ENCODE measurements at regions not wholly inside any gene's neighbourhood (a gene's known extent, or its start where the extent isn't known, plus 50 kb on each side); places are given as distances from the start of the nearest gene placed in this dataset.
"Not testable (repeated sequence)": the region's sequence is repeated elsewhere in the genome, so short reads cannot be mapped to it uniquely, and the experiment has no call there.

- Histone ChIP-seq H3K27me3 (no peaks in the 10 kb centered on the region), H3K4me3 (no peak overlapping the region), H3K27ac (no peak overlapping the region), H3K9me3 (no peaks in the 10 kb centered on the region), H3K36me3 (no peaks in the 10 kb centered on the region), H3K4me1 (no peaks in the 10 kb centered on the region)
- intact Hi-C loops (cut with DNase I) = no loop called here
- no peak for TF ChIP-seq CTCF (IDR thresholded peaks at IDR 0.05)
- DNase-seq (ENCODE audit: low spot score in 2 of 2) = no peak
Observed at GRCh38 chr5:110832683-110833082, 93.9 kb downstream of the SLC25A46 start.

- intact Hi-C loops (cut with DNase I); H3K36me3 ChIP-seq; H3K4me1 ChIP-seq; H3K4me3 ChIP-seq; H3K9me3 ChIP-seq; DNase-seq (ENCODE audit: low spot score in 2 of 2); H3K27me3 ChIP-seq; H3K27ac ChIP-seq: not testable (repeated sequence)
Observed at GRCh38 chr5:110834933-110835332, 96.1 kb downstream of the SLC25A46 start.

DNA sequence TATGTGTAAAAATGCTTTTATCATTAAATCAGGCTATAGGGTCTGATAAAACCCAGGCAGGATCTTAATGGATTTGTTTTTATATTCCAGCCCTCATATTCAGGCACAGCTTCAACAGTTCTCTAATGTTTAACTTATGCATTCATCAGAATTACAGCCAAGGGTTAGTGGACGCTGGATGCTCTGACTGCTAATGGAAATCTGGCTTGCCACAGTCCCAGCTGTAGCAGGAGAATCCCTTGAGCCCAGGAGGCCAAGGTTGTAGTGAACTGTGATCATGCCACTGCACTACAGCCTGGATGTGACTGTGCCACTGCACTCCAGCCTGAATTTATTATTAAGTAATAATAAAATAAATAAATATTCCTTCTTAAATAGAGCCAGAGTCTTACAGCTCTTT, 98.0 kb downstream of the SLC25A46 start:
- no peaks in the 10 kb centered on the region for H3K36me3 ChIP-seq
- TF ChIP-seq CTCF (IDR thresholded peaks at IDR 0.05) = no peak
- H3K9me3 ChIP-seq = no peaks in the 10 kb centered on the region
- no peaks in the 10 kb centered on the region for H3K4me1 ChIP-seq
- H3K4me3 ChIP-seq = no peak overlapping the region
- intact Hi-C loops (cut with DNase I) = no loop called here
- no peak for DNase-seq (ENCODE audit: low spot score in 2 of 2)
- no peaks in the 10 kb centered on the region for H3K27me3 ChIP-seq
- no peak overlapping the region for H3K27ac ChIP-seq

DNA sequence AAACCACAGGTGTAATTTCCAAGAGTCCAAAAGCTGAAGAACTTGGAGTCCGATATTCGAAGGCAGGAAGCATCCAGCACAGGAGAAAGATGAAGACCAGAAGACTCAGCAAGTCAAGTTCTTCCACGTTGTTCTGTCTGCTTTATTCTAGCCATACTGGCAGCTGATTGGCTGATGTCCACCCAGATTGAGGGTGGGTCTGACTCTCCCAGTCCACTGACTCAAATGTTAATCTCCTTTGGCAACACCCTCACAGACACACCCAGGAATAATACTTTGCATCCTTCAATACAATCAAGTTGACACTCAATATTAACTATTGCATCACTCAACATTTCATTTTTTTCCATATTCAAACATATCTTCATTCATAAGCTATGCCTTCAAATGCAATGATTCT, 99.5 kb downstream of the SLC25A46 start:
- DNase-seq (ENCODE audit: low spot score in 2 of 2); H3K27me3 ChIP-seq: not testable (repeated sequence)

GRCh38 chr5:110838961-110839360, 100.2 kb downstream of the SLC25A46 start:
- Histone ChIP-seq H3K27ac (no peak overlapping the region), H3K36me3 (no peaks in the 10 kb centered on the region), H3K4me3 (no peak overlapping the region), H3K4me1 (no peaks in the 10 kb centered on the region), H3K27me3 (no peaks in the 10 kb centered on the region), H3K9me3 (no peaks in the 10 kb centered on the region)
- no peak for TF ChIP-seq CTCF (IDR thresholded peaks at IDR 0.05)
- no peak for DNase-seq (ENCODE audit: low spot score in 2 of 2)
- intact Hi-C loops (cut with DNase I) = no loop called here

More for the DNA sequence above, 99.5 kb downstream of the SLC25A46 start:
- H3K27ac ChIP-seq; H3K4me3 ChIP-seq; H3K36me3 ChIP-seq; H3K9me3 ChIP-seq; H3K4me1 ChIP-seq; intact Hi-C loops (cut with DNase I): not testable (repeated sequence)

DNA sequence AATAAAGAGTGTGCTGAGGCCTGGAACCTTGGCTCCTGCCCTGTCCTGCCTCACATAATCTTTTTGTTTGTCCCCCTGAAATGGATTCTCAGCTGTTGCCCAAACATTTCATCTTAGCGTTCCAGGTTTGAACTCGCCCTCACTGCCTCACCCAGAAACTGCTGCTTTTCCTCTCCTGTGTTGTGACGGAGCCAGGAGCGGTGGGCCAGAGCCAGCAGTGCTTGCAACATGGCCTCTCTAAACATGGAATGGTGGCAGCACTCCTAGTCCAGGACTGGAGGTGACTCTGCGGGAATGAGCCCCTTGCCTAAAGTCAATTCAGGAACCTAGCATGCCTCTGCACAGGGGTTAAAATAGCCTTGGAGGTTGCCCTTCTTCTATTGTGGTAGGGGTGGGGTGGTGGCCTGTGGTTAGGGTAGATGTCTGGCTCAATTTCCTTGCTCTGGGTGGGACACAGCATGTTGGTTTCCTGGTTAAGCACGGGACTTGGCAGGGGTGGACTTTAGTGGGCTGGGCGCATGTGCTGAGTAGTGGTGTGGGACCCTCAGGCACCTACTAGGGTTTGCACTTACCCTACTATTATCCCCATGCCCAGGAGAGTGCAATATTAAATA, 101.6 kb downstream of the SLC25A46 start:
- intact Hi-C loops (cut with DNase I) = no loop called here
- no peaks in the 10 kb centered on the region for H3K36me3 ChIP-seq

More for the DNA sequence above, 101.6 kb downstream of the SLC25A46 start:
- H3K9me3 ChIP-seq = no peaks in the 10 kb centered on the region
- H3K27ac ChIP-seq = no peak overlapping the region
- H3K4me1 ChIP-seq = no peaks in the 10 kb centered on the region
- H3K27me3 ChIP-seq = no peaks in the 10 kb centered on the region
- TF ChIP-seq CTCF (IDR thresholded peaks at IDR 0.05) = no peak
- H3K4me3 ChIP-seq = no peak overlapping the region
- no peak for DNase-seq (ENCODE audit: low spot score in 2 of 2)

Measured in ascending aorta (tissue), 2 donors.